ENCODE measurements at regions not wholly inside any gene's neighbourhood (a gene's known extent, or its start where the extent isn't known, plus 50 kb on each side); places are given as distances from the start of the nearest gene placed in this dataset.

DNA sequence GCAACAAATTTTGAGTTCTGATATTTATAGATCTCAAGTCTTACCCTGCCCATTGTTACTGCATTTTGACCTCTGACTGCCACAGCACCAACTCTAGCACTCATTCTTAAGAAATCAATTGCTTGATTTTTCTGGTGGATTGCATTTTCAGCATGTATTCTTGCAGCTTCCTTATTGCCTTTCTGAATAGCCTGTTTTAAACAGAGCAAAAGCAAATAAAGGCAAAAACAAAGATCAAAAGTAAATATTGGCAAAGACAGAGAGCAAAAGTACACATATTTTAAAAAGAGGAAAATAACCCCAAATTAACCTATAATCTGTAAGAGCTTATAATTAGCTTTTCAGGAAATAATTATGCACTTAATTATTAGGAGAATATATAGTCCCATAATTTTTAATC, 129.4 kb upstream of the TENT5D start:
- no peak overlapping the region for H3K27ac ChIP-seq
- TF ChIP-seq ZFX (IDR thresholded peaks at IDR 0.05; ENCODE audit: borderline replicate concordance), result no peak
- TF ChIP-seq, protein P1, sequence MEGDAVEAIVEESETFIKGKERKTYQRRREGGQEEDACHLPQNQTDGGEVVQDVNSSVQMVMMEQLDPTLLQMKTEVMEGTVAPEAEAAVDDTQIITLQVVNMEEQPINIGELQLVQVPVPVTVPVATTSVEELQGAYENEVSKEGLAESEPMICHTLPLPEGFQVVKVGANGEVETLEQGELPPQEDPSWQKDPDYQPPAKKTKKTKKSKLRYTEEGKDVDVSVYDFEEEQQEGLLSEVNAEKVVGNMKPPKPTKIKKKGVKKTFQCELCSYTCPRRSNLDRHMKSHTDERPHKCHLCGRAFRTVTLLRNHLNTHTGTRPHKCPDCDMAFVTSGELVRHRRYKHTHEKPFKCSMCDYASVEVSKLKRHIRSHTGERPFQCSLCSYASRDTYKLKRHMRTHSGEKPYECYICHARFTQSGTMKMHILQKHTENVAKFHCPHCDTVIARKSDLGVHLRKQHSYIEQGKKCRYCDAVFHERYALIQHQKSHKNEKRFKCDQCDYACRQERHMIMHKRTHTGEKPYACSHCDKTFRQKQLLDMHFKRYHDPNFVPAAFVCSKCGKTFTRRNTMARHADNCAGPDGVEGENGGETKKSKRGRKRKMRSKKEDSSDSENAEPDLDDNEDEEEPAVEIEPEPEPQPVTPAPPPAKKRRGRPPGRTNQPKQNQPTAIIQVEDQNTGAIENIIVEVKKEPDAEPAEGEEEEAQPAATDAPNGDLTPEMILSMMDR (IDR thresholded peaks at IDR 0.05), result no peak

DNA sequence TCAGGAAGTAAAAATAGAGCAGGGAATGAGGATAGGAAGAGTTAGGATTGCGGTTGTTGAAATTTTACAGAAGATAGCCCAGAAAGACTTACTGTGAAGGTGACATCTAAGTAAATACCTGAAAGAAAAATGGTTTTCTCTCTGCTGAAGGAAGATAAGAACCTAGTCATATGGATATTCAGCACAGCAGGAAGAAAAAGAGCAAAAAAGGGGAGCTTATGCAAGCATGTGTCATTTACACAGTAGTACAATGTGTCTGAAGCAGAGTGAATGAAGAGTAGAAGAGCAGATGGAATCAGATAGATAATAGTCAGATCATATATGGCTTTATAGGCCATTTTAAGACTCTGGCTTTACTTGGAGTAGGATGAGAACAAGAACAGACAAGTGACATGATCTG, 126.9 kb upstream of the TENT5D start:
- H3K27ac ChIP-seq, result no peak overlapping the region
- TF ChIP-seq, protein P1 (IDR thresholded peaks at IDR 0.05), result no peak
- no peak for TF ChIP-seq ZFX (IDR thresholded peaks at IDR 0.05; ENCODE audit: borderline replicate concordance)

DNA sequence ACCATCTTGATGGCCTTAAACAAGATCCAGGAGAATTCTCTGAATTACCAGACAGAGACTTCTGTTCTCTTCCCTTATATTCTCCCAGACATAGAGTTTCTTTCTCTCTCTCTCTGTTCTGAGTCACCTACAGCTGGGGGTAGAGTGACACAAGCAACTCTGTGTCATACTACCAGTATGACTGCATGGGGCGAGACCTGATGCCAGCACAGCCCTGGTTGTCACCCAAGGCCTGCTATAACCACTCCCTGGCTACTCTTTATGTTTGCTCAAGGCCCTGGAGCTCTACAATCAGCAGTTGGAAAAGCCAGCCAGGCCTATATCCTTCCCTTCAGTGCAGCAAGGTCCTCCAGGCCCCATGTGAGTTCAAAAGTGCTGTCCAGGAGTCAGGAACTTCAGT, 114.2 kb upstream of the TENT5D start:
- TF ChIP-seq, protein P1 (IDR thresholded peaks at IDR 0.05), result no peak
- no peak for TF ChIP-seq ZFX (IDR thresholded peaks at IDR 0.05; ENCODE audit: borderline replicate concordance)
- H3K27ac ChIP-seq, result no peak overlapping the region

DNA sequence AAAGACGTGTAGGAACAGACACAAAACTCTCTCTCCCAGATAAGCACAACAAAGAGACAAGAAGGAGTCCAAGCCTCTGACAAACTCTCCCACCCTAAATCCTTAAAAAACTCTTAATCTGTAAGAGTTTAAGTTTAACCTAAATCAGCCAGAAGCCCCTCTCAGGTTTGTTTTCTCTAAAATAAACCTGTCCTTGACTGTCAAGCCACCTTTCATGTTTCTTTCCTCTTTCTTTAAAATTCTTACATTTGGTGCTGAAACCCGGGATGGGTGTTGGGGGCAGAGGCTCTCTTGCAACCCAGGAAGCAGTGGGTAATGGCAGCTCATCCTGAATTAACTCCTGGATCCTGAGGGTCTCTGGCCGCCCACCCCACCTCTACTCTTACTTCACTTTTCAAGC, 107.8 kb upstream of the TENT5D start:
- H3K27ac ChIP-seq, result no peak overlapping the region
- TF ChIP-seq, protein P1 (IDR thresholded peaks at IDR 0.05), result no peak
- no peak for TF ChIP-seq ZFX (IDR thresholded peaks at IDR 0.05; ENCODE audit: borderline replicate concordance)

DNA sequence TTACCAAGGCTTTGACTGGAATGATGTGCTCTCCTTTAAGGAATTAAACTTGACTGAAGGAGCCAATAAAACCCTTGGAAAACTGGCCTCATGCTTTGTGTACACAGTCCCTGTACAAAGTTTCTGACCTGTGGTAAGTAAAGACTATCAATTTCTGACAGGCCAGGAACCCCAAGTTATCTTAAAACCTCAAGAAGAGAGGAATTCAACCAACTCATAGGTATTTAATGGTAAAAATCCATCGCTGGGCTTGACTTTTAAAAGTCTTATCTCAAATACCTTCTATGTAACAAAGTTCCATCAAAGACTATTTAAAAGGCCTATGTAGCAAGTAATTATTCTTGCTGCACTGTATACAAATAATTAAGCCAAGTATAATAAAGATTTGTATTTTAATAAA, 103.7 kb upstream of the TENT5D start:
- no peak overlapping the region for H3K27ac ChIP-seq
- TF ChIP-seq, protein P1 (IDR thresholded peaks at IDR 0.05), result no peak
- no peak for TF ChIP-seq ZFX (IDR thresholded peaks at IDR 0.05; ENCODE audit: borderline replicate concordance)

DNA sequence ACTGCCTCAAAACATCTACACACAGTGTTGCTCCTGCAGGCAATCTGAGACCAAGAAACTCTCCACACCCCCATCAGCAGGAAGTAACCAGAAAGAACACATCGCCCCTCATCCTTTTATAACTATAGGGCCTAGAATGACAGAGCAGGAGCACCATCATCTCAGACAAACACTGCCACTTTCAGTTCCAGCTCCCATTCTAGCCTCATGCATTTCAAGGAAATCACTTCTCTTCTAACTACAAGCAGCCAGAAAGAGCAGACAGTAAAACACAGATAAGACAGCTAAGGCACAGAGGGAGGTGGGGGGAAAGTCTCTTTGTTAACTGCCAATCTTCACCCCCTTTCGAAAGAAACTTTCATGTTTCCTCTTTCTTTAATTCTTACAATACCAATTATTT, 102.6 kb upstream of the TENT5D start:
- TF ChIP-seq, protein P1 (IDR thresholded peaks at IDR 0.05), result no peak
- TF ChIP-seq ZFX (IDR thresholded peaks at IDR 0.05; ENCODE audit: borderline replicate concordance), result no peak
- H3K27ac ChIP-seq, result no peak overlapping the region

DNA sequence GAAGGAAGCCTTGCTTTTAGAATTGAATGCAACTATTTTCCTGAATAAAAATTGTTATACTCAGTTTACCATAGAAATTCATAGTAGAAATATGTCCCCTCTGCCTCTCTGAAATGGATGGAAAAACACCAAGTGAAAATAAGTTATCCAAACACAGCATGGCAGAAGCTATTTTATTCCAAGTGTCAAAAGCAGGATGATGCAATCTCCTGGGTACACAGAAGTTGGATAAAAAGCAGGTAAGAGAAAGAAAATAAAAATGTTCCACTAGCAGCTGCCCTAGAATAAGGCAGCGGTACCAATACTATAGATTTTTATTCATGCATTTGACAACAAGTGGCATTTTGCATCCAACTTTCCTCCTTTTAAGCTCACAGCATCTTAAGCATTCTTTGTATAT, 89.0 kb upstream of the TENT5D start:
- TF ChIP-seq, protein P1 (IDR thresholded peaks at IDR 0.05), result no peak
- no peak for TF ChIP-seq ZFX (IDR thresholded peaks at IDR 0.05; ENCODE audit: borderline replicate concordance)
- no peak overlapping the region for H3K27ac ChIP-seq

Data from 22Rv1 (cell line).